ENCODE measurements at regions not wholly inside any gene's neighbourhood (a gene's known extent, or its start where the extent isn't known, plus 50 kb on each side); places are given as distances from the start of the nearest gene placed in this dataset.

- Histone ChIP-seq H3K27ac (no peak overlapping the region), H3K4me3 (ENCODE audit: low read depth, low read length) (no peak overlapping the region), H3K36me3 (replicated peaks) (no peaks in the 10 kb centered on the region), H3K27me3 (replicated peaks) (no peaks in the 10 kb centered on the region)
- no peak for DNase-seq
- no peak for TF ChIP-seq CTCF (IDR thresholded peaks at IDR 0.05; ENCODE audit: low read depth, low read length, missing control alignments)
- in situ Hi-C loops (cut with HindIII; ENCODE audit: low pct_ligation_motif_present, low sequenced_read_pairs), result no loop called here
Observed at GRCh38 chr7:63008366-63008765, 990.3 kb upstream of the ZNF722 start.

- DNase-seq, result no peak
- no peaks in the 10 kb centered on the region for H3K27me3 ChIP-seq (replicated peaks)
- in situ Hi-C loops (cut with HindIII; ENCODE audit: low pct_ligation_motif_present, low sequenced_read_pairs), result no loop called here
- TF ChIP-seq CTCF (IDR thresholded peaks at IDR 0.05; ENCODE audit: low read depth, low read length, missing control alignments), result no peak
- H3K36me3 ChIP-seq (replicated peaks), result no peaks in the 10 kb centered on the region
- H3K27ac ChIP-seq, result no peak overlapping the region
- H3K4me3 ChIP-seq (ENCODE audit: low read depth, low read length), result no peak overlapping the region
Observed at GRCh38 chr7:63009771-63010170, 988.9 kb upstream of the ZNF722 start.

- H3K27me3 ChIP-seq (replicated peaks), result no peaks in the 10 kb centered on the region
- no peak overlapping the region for H3K4me3 ChIP-seq (ENCODE audit: low read depth, low read length)
- no peak for TF ChIP-seq CTCF (IDR thresholded peaks at IDR 0.05; ENCODE audit: low read depth, low read length, missing control alignments)
- no peaks in the 10 kb centered on the region for H3K36me3 ChIP-seq (replicated peaks)
- in situ Hi-C loops (cut with HindIII; ENCODE audit: low pct_ligation_motif_present, low sequenced_read_pairs), result no loop called here
- no peak overlapping the region for H3K27ac ChIP-seq
- no peak for DNase-seq
Observed at GRCh38 chr7:63012633-63013183, 985.9 kb upstream of the ZNF722 start.

- in situ Hi-C loops (cut with HindIII; ENCODE audit: low pct_ligation_motif_present, low sequenced_read_pairs), result no loop called here
- no peak for TF ChIP-seq CTCF (IDR thresholded peaks at IDR 0.05; ENCODE audit: low read depth, low read length, missing control alignments)
- no peak for DNase-seq
- Histone ChIP-seq H3K36me3 (replicated peaks) (no peaks in the 10 kb centered on the region), H3K4me3 (ENCODE audit: low read depth, low read length) (no peak overlapping the region), H3K27me3 (replicated peaks) (no peaks in the 10 kb centered on the region), H3K27ac (no peak overlapping the region)
Observed at GRCh38 chr7:63014792-63015191, 983.9 kb upstream of the ZNF722 start.

DNA sequence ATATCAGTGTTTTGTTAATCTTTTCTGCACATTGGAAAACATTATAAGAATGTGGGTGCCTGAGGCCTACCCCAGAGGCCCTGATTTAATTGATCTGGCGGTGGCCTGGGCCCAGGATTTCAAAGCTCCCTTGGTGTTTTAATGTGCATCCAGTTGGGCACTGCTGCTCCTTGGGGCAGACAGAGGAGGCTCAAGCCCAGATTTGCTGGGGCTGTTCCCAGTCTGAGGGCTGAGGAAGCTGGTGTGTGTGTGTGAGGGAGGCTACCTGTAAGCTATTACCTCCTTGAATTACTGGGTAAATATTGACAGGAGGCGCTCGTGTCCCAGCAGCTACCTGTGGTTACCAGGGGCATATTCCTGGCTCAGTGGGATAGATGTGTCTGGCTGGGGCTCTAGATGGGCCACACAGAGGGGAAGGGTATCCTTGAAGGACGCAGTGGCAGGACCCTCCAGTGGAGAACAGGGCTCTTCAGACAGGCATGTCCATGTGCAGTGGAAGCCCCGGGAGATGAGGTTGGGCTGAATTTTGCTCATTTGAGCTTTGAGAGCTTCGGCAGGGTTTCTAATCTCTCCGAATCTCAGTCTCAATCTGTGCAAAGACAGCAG lies 975.4 kb upstream of the ZNF722 start:
- H3K27me3 ChIP-seq (replicated peaks), result no peaks in the 10 kb centered on the region
- in situ Hi-C loops (cut with HindIII; ENCODE audit: low pct_ligation_motif_present, low sequenced_read_pairs), result no loop called here
- H3K4me3 ChIP-seq (ENCODE audit: low read depth, low read length), result no peak overlapping the region
- DNase-seq, result no peak
- no peak overlapping the region for H3K27ac ChIP-seq
- H3K36me3 ChIP-seq (replicated peaks), result no peaks in the 10 kb centered on the region
- no peak for TF ChIP-seq CTCF (IDR thresholded peaks at IDR 0.05; ENCODE audit: low read depth, low read length, missing control alignments)

GRCh38 chr7:63024446-63024845 lies 974.2 kb upstream of the ZNF722 start:
- Histone ChIP-seq H3K27me3 (replicated peaks) (no peaks in the 10 kb centered on the region), H3K36me3 (replicated peaks) (no peaks in the 10 kb centered on the region), H3K27ac (no peak overlapping the region), H3K4me3 (ENCODE audit: low read depth, low read length) (no peak overlapping the region)
- no peak for DNase-seq
- in situ Hi-C loops (cut with HindIII; ENCODE audit: low pct_ligation_motif_present, low sequenced_read_pairs), result no loop called here
- TF ChIP-seq CTCF (IDR thresholded peaks at IDR 0.05; ENCODE audit: low read depth, low read length, missing control alignments), result no peak

All from brain microvascular endothelial cell (primary cell).